HG02798 (cell line): ENCODE measurements at regions not wholly inside any gene's neighbourhood (a gene's known extent, or its start where the extent isn't known, plus 50 kb on each side); places are given as distances from the start of the nearest gene placed in this dataset.
"Not testable (repeated sequence)": the region's sequence is repeated elsewhere in the genome, so short reads cannot be mapped to it uniquely, and the experiment has no call there.

ENCODE experiments used
- ATAC-seq: cut with Tn5 transposase; IDR thresholded peaks from one replicate; pipeline ENCODE4 v1.9.1; 2021; ENCODE audit warnings: mild to moderate bottlenecking; ENCODE audit not compliant: unreplicated experiment, poor library complexity

- no peak for ATAC-seq
Measured at GRCh38 chr4:33914386-33914785, 2329.9 kb downstream of the ARAP2 start.

GRCh38 chr4:33923469-33923868 lies 2320.8 kb downstream of the ARAP2 start:
- ATAC-seq: no peak

GRCh38 chr4:33924239-33924638 lies 2320.1 kb downstream of the ARAP2 start:
- no peak for ATAC-seq

- no peak for ATAC-seq
Measured at GRCh38 chr4:33924811-33925210, 2319.5 kb downstream of the ARAP2 start.

GRCh38 chr4:33930497-33930896 lies 2313.8 kb downstream of the ARAP2 start:
- ATAC-seq: no peak

GRCh38 chr4:33931026-33931425 lies 2313.3 kb downstream of the ARAP2 start:
- no peak for ATAC-seq

GRCh38 chr4:33940281-33940680 lies 2304.0 kb downstream of the ARAP2 start:
- no peak for ATAC-seq

GRCh38 chr4:33941854-33942253 lies 2302.5 kb downstream of the ARAP2 start:
- no peak for ATAC-seq

GRCh38 chr4:33948921-33949320 lies 2295.4 kb downstream of the ARAP2 start:
- ATAC-seq: no peak

GRCh38 chr4:33953848-33954247 lies 2290.5 kb downstream of the ARAP2 start:
- not testable (repeated sequence) for ATAC-seq

- no peak for ATAC-seq
Measured at GRCh38 chr4:33954759-33955158, 2289.6 kb downstream of the ARAP2 start.

- ATAC-seq: no peak
Measured at GRCh38 chr4:33959519-33959918, 2284.8 kb downstream of the ARAP2 start.

- no peak for ATAC-seq
Measured at GRCh38 chr4:33961761-33962160, 2282.6 kb downstream of the ARAP2 start.

GRCh38 chr4:33966808-33967207 lies 2277.5 kb downstream of the ARAP2 start:
- ATAC-seq: no peak

- no peak for ATAC-seq
Measured at GRCh38 chr4:33974270-33974669, 2270.0 kb downstream of the ARAP2 start.

GRCh38 chr4:33975995-33976394 lies 2268.3 kb downstream of the ARAP2 start:
- no peak for ATAC-seq

- ATAC-seq: not testable (repeated sequence)
Measured at GRCh38 chr4:33979781-33980180, 2264.5 kb downstream of the ARAP2 start.

- ATAC-seq: no peak
Measured at GRCh38 chr4:33980361-33980760, 2264.0 kb downstream of the ARAP2 start.

- no peak for ATAC-seq
Measured at GRCh38 chr4:33989820-33990443, 2254.4 kb downstream of the ARAP2 start.

- no peak for ATAC-seq
Measured at GRCh38 chr4:33996075-33996718, 2248.1 kb downstream of the ARAP2 start.

GRCh38 chr4:33998291-33998690 lies 2246.0 kb downstream of the ARAP2 start:
- no peak for ATAC-seq

- ATAC-seq: no peak
Measured at GRCh38 chr4:34000356-34000755, 2244.0 kb downstream of the ARAP2 start.
